ENCODE measurements at regions not wholly inside any gene's neighbourhood (a gene's known extent, or its start where the extent isn't known, plus 50 kb on each side); places are given as distances from the start of the nearest gene placed in this dataset.

DNA sequence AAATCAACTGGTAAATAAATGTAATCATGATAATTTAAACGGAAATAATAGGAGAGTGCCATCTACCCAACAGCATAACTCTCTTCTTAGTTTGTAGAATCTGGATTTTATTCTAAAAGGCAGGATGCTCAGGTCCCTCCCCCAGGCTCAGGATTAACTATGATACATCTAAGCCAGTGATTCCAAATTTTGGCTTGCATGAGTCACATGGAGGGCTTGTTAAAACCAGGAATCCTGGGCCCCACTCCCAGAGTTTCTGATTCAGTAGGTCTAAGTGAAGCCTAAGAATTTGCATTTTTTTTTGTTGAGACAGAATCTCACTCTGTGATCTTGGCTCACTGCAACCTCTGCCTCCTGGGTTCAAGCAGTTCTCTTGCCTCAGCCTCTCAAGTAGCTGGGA is 62.3 kb upstream of the ZFR start:
- TF ChIP-seq, protein P1, sequence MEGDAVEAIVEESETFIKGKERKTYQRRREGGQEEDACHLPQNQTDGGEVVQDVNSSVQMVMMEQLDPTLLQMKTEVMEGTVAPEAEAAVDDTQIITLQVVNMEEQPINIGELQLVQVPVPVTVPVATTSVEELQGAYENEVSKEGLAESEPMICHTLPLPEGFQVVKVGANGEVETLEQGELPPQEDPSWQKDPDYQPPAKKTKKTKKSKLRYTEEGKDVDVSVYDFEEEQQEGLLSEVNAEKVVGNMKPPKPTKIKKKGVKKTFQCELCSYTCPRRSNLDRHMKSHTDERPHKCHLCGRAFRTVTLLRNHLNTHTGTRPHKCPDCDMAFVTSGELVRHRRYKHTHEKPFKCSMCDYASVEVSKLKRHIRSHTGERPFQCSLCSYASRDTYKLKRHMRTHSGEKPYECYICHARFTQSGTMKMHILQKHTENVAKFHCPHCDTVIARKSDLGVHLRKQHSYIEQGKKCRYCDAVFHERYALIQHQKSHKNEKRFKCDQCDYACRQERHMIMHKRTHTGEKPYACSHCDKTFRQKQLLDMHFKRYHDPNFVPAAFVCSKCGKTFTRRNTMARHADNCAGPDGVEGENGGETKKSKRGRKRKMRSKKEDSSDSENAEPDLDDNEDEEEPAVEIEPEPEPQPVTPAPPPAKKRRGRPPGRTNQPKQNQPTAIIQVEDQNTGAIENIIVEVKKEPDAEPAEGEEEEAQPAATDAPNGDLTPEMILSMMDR (IDR thresholded peaks at IDR 0.05; ENCODE audit: low read depth, low read length) = no peak
- TF ChIP-seq POLR2A (IDR thresholded peaks at IDR 0.05; ENCODE audit: extremely low read depth, insufficient read length) = no peak
- TF ChIP-seq MYC (IDR thresholded peaks at IDR 0.05; ENCODE audit: low read depth, low read length) = no peak

All from NB4 (cell line).